ENCODE measurements at regions not wholly inside any gene's neighbourhood (a gene's known extent, or its start where the extent isn't known, plus 50 kb on each side); places are given as distances from the start of the nearest gene placed in this dataset.

- H4K8ac ChIP-seq (replicated peaks; ENCODE audit: insufficient read length, low read depth, low read length) = no peak overlapping the region
- H3K23ac ChIP-seq (ENCODE audit: insufficient read length, low read depth, low read length) = no peak overlapping the region
- TF ChIP-seq CTCF (conservative IDR thresholded peaks at IDR 0.05) = no peak
- H2BK12ac ChIP-seq (ENCODE audit: insufficient read length, low read depth, low read length) = no peak overlapping the region
- no peak overlapping the region for H3K27ac ChIP-seq (ENCODE audit: insufficient read length, low read depth, low read length)
- no peak overlapping the region for H3K4me2 ChIP-seq (ENCODE audit: insufficient read depth, insufficient read length, low read length)
- H2BK15ac ChIP-seq (ENCODE audit: low read depth, low read length) = no peak overlapping the region
- no peak overlapping the region for H2BK5ac ChIP-seq (ENCODE audit: insufficient read length, low read length)
- no peaks in the 10 kb centered on the region for H3K27me3 Mint-ChIP-seq (ENCODE audit: low read depth)
- H4K5ac ChIP-seq (ENCODE audit: insufficient read length, low read depth, low read length) = no peak overlapping the region
- H3K4ac ChIP-seq (ENCODE audit: low read depth, low read length) = no peak overlapping the region
- H3K9ac ChIP-seq (ENCODE audit: extremely low read depth, insufficient read length, low read length) = no peak overlapping the region
- H3K4me3 Mint-ChIP-seq = no peak overlapping the region
- no peaks in the 10 kb centered on the region for H3K27me3 ChIP-seq (ENCODE audit: insufficient read depth, low read length)
- H3K23me2 ChIP-seq (ENCODE audit: insufficient read length, low read depth, low read length, poor library complexity, severe bottlenecking) = no peaks in the 10 kb centered on the region
- H3K18ac ChIP-seq (ENCODE audit: insufficient read length, low read depth, low read length) = no peak overlapping the region
- H2AFZ ChIP-seq (ENCODE audit: low read length) = no peak overlapping the region
- no peak for DNase-seq
- H3K4me1 Mint-ChIP-seq = no peaks in the 10 kb centered on the region
- H2AK5ac ChIP-seq (ENCODE audit: insufficient read length, low read length) = no peak overlapping the region
- H3K27ac Mint-ChIP-seq = no peak overlapping the region
- H3K56ac ChIP-seq (ENCODE audit: insufficient read length, low read depth, low read length) = no peak overlapping the region
- H2BK20ac ChIP-seq (ENCODE audit: low read depth, low read length, poor library complexity, severe bottlenecking) = no peak overlapping the region
- no peaks in the 10 kb centered on the region for H3K79me1 ChIP-seq (ENCODE audit: insufficient read depth, low read depth, low read length, poor library complexity, severe bottlenecking)
- H3K4me1 ChIP-seq (ENCODE audit: insufficient read depth, low read length) = no peaks in the 10 kb centered on the region
- H3K9me3 Mint-ChIP-seq = peaks cover 87% of the 10 kb centered on the region in 2 experiments
- no peak overlapping the region for H3K14ac ChIP-seq (ENCODE audit: insufficient read depth, low read length)
- peaks cover 0 to 18% (median 9%) of the 10 kb centered on the region in 3 experiments; a peak in 4 of 7 replicates for H3K36me3 Mint-ChIP-seq (ENCODE audit: insufficient read depth in 1 of 3, low read depth in 3 of 3)
- H3T11ph ChIP-seq (ENCODE audit: low read length) = no peak overlapping the region
- no CpG with 5 or more reads among the region's 4 CpGs for WGBS (ENCODE audit: extremely low coverage, insufficient read length, low lambda C conversion rate)
- H4K91ac ChIP-seq (ENCODE audit: insufficient read length, low read depth, low read length) = no peak overlapping the region
- H4K20me1 ChIP-seq (ENCODE audit: control insufficient read depth, insufficient read depth, insufficient read length) = no peaks in the 10 kb centered on the region
- H2BK120ac ChIP-seq (ENCODE audit: low read depth, low read length, poor library complexity, severe bottlenecking) = no peak overlapping the region
- H3K79me2 ChIP-seq (ENCODE audit: insufficient read depth, low read length) = no peaks in the 10 kb centered on the region
- peaks cover 28% of the 10 kb centered on the region for H3K9me3 ChIP-seq (ENCODE audit: control insufficient read depth, low read depth, low read length)
Observed at GRCh38 chr12:34097213-34097612, 74.9 kb downstream of the ALG10 start.

All from H9 (cell line).